HCT116 (cell line): ENCODE measurements at regions not wholly inside any gene's neighbourhood (a gene's known extent, or its start where the extent isn't known, plus 50 kb on each side); places are given as distances from the start of the nearest gene placed in this dataset.

Experiments
- ATAC-seq: fragments of 200-7000 bp; cut with Tn5 transposase; 2 replicates; pipeline ENCODE4 v1.9.1; 2020; ENCODE audit warnings: mild to moderate bottlenecking, moderate library complexity
- BruUV-seq: library from RNA; stranded (reverse); fragments of 400-500 nt; replicated peaks from 2 replicates; lab custom pipeline; 2021; lab: Mats Ljungman, UMichigan
- CTCF ChIA-PET: fragments of 300-600 bp; sonication (Branson Sonifier 250); formaldehyde crosslinking; loops from one replicate; lab custom pipeline; 2021; ENCODE audit warnings: antibody characterized with exemption; lab: Charles Lee
- POLR2A ChIA-PET: fragments of 300-600, 350-600 bp; sonication (Branson Sonifier 250); formaldehyde crosslinking; loops from one replicate; lab custom pipeline; 2021; ENCODE audit warnings: antibody characterized with exemption; lab: Charles Lee
- RAD21 ChIA-PET, 2 experiments: fragments of 300-600 bp; sonication (Branson Sonifier 250); formaldehyde crosslinking; loops; one replicate each; lab custom pipeline; 2023; ENCODE audit warnings: low total read pairs in 2 of 2; ENCODE audit not compliant: uncharacterized antibody in 2 of 2, unreplicated experiment in 2 of 2, low non-redundant PET in 1 of 2; lab: Charles Lee
- DNase-seq: peaks from one replicate; pipeline ENCODE4 v3.0.0-alpha.2; 2010; ENCODE audit warnings: low read depth, low spot score
- H2AFZ ChIP-seq: fragments of 200-600 bp; shearing (Covaris generic), sonication (generic); 2 replicates; pipeline ENCODE4 v1.6.1; 2017; ENCODE audit warnings: low read depth, mixed run types, mixed read lengths, antibody characterized with exemption, low read length; ENCODE audit not compliant: poor library complexity, severe bottlenecking
- H3K27ac ChIP-seq: 2 replicates; pipeline ENCODE4 v1.5.1; 2012; ENCODE audit warnings: low read depth, low read length
- H3K27me3 ChIP-seq: fragments of 200-600 bp; sonication (generic); 2 replicates; pipeline ENCODE4 v1.6.1; 2016; ENCODE audit warnings: mixed run types, low read length, mixed read lengths; ENCODE audit not compliant: insufficient read depth
- H3K36me3 ChIP-seq, 2 experiments: fragments of 200-500 bp in 1 of 2; fragments of 200-600 bp in 1 of 2; sonication (Bioruptor generic) in 1 of 2; sonication (generic) in 1 of 2; 2 replicates each; pipeline versions ENCODE4 v1.5.1 to v1.6.1; 2014 to 2016; ENCODE audit warnings: low read length in 2 of 2, inconsistent platforms in 1 of 2, mixed read lengths in 1 of 2, mixed run types in 1 of 2; ENCODE audit not compliant: insufficient read depth in 2 of 2, control insufficient read depth in 1 of 2
- H3K4me1 ChIP-seq, 2 experiments: fragments of 200-600 bp in 1 of 2; sonication (generic) in 1 of 2; 2 replicates each; pipeline versions ENCODE4 v1.5.1 to v1.6.1; 2012 to 2017; ENCODE audit warnings: low read length in 2 of 2, inconsistent platforms in 1 of 2, mild to moderate bottlenecking in 1 of 2, mixed read lengths in 1 of 2, mixed run types in 1 of 2, moderate library complexity in 1 of 2; ENCODE audit not compliant: insufficient read depth in 2 of 2, control insufficient read depth in 1 of 2
- H3K4me2 ChIP-seq: fragments of 200-600 bp; sonication (generic); 2 replicates; pipeline ENCODE4 v1.6.1; 2017; ENCODE audit warnings: mixed run types, low read length, mixed read lengths
- H3K4me3 ChIP-seq, 2 experiments: fragments of 200-600 bp in 1 of 2; sonication (generic) in 1 of 2; replicated peaks in 1 of 2; 2 replicates each; pipeline ENCODE4 v1.5.1; 2011 to 2016; ENCODE audit warnings: low read length in 2 of 2, control low read depth in 1 of 2, low read depth in 1 of 2, mild to moderate bottlenecking in 1 of 2, mixed read lengths in 1 of 2, mixed run types in 1 of 2
- H3K79me2 ChIP-seq: fragments of 200-600 bp; sonication (generic); 2 replicates; pipeline ENCODE4 v1.6.1; 2017; ENCODE audit warnings: mild to moderate bottlenecking, mixed run types, low read length, moderate library complexity, mixed read lengths; ENCODE audit not compliant: insufficient read depth
- H3K9ac ChIP-seq: fragments of 200-600 bp; sonication (generic); 2 replicates; pipeline ENCODE4 v1.6.1; 2016; ENCODE audit warnings: low read length, mixed read lengths
- H3K9me2 ChIP-seq: fragments of 200-600 bp; sonication (generic), shearing (Covaris generic); 2 replicates; pipeline ENCODE4 v1.6.1; 2017; ENCODE audit warnings: mixed run types, mild to moderate bottlenecking, moderate library complexity; ENCODE audit not compliant: insufficient read depth
- H3K9me3 ChIP-seq, 2 experiments: fragments of 200-500 bp in 1 of 2; fragments of 200-600 bp in 1 of 2; sonication (Bioruptor generic) in 1 of 2; sonication (generic) in 1 of 2; 2 replicates each; pipeline ENCODE4 v1.6.1; 2014 to 2017; ENCODE audit warnings: low read length in 2 of 2, mixed read lengths in 2 of 2, inconsistent platforms in 1 of 2, low read depth in 1 of 2, mild to moderate bottlenecking in 1 of 2, mixed run types in 1 of 2, moderate library complexity in 1 of 2; ENCODE audit not compliant: control insufficient read depth in 1 of 2, insufficient read depth in 1 of 2
- H4K20me1 ChIP-seq: fragments of 200-600 bp; sonication (generic), shearing (Covaris generic); 2 replicates; pipeline ENCODE4 v1.6.1; 2017; ENCODE audit warnings: mixed run types, mild to moderate bottlenecking, moderate library complexity; ENCODE audit not compliant: insufficient read depth
- CBX3 ChIP-seq: IDR thresholded peaks from 2 replicates; pipeline ENCODE4 v1.6.1; 2012; ENCODE audit warnings: low read depth
- CTCF ChIP-seq, 3 experiments: fragments of 200-600 bp in 1 of 3; sonication (generic) in 1 of 3; IDR thresholded peaks in 2 of 3; conservative IDR thresholded peaks in 1 of 3; 2 replicates each; pipeline ENCODE4 v1.5.1; 2012 to 2017; ENCODE audit warnings: low read depth in 2 of 3, low read length in 2 of 3, antibody characterized with exemption in 1 of 3, borderline replicate concordance in 1 of 3, control low read depth in 1 of 3, mild to moderate bottlenecking in 1 of 3, mixed read lengths in 1 of 3, mixed run types in 1 of 3, moderate library complexity in 1 of 3; ENCODE audit not compliant: insufficient read depth in 1 of 3
- ELF1 ChIP-seq: IDR thresholded peaks from 2 replicates; pipeline ENCODE4 v1.6.1; 2012; ENCODE audit warnings: low read depth, borderline replicate concordance
- EZH2 ChIP-seq: fragments of 200-600 bp; sonication (generic); IDR thresholded peaks from 2 replicates; pipeline ENCODE4 v1.6.1; 2017; ENCODE audit warnings: antibody characterized with exemption, mixed run types
- EZH2phosphoT487 ChIP-seq: fragments of 200-600 bp; IDR thresholded peaks from 2 replicates; pipeline ENCODE4 v1.6.1; 2018; ENCODE audit warnings: antibody characterized with exemption, borderline replicate concordance
- FOSL1 ChIP-seq: IDR thresholded peaks from 2 replicates; pipeline ENCODE4 v1.6.1; 2012; ENCODE audit warnings: low read depth
- JUND ChIP-seq: IDR thresholded peaks from 2 replicates; pipeline ENCODE4 v1.6.1; 2012
- POLR2A ChIP-seq: IDR thresholded peaks from 2 replicates; pipeline ENCODE4 v1.7.0; 2011; ENCODE audit warnings: borderline replicate concordance; ENCODE audit not compliant: insufficient read depth, insufficient read length; ENCODE audit errors: extremely low read depth
- POLR2AphosphoS5 ChIP-seq: IDR thresholded peaks from 2 replicates; pipeline ENCODE4 v1.6.1; 2011; ENCODE audit warnings: mild to moderate bottlenecking, low read depth, low read length, moderate library complexity
- REST ChIP-seq: IDR thresholded peaks from 2 replicates; pipeline ENCODE4 v1.6.1; 2012; ENCODE audit warnings: low read depth
- SIN3A ChIP-seq: IDR thresholded peaks from 2 replicates; pipeline ENCODE4 v1.6.1; 2012; ENCODE audit warnings: low read depth
- SP1 ChIP-seq: IDR thresholded peaks from 2 replicates; pipeline ENCODE4 v1.6.1; 2012; ENCODE audit warnings: low read depth
- SRF ChIP-seq: IDR thresholded peaks from 2 replicates; pipeline ENCODE4 v1.6.1; 2012; ENCODE audit warnings: low read depth
- YY1 ChIP-seq: IDR thresholded peaks from 2 replicates; pipeline ENCODE4 v1.6.1; 2011; ENCODE audit warnings: low read length, low read depth, moderate library complexity, mild to moderate bottlenecking; ENCODE audit not compliant: insufficient replicate concordance; ENCODE audit errors: extremely low read depth
- ZBTB33 ChIP-seq: IDR thresholded peaks from 2 replicates; pipeline ENCODE4 v1.6.1; 2011; ENCODE audit warnings: mild to moderate bottlenecking, low read length, moderate library complexity; ENCODE audit not compliant: insufficient replicate concordance; ENCODE audit errors: extremely low read depth
- ZFX ChIP-seq: fragments of 450-650 bp; IDR thresholded peaks from 2 replicates; pipeline ENCODE4 v1.6.1; 2017
- ZNF274 ChIP-seq: fragments of 200-500 bp; sonication (Bioruptor generic); IDR thresholded peaks from 2 replicates; pipeline ENCODE4 v1.6.1; 2014; ENCODE audit warnings: mild to moderate bottlenecking, low read depth, low read length, inconsistent platforms
- intact Hi-C: fragments of 100-400 bp; cut with micrococcal nuclease; formaldehyde crosslinking; loops from 2 replicates; pipeline ENCODE4 v1.10.0; 2022

- H3K9me2 ChIP-seq, result no peaks in the 10 kb centered on the region
- RAD21 ChIA-PET, result no interaction called here
- H4K20me1 ChIP-seq, result no peaks in the 10 kb centered on the region
- no peak overlapping the region for H3K4me3 ChIP-seq
- no peak overlapping the region for H2AFZ ChIP-seq
- 0 out of 4 replicates have a peak, but pooled peaks cover 0 to 3% of the 10 kb centered on the region in 2 experiments for H3K9me3 ChIP-seq
- H3K79me2 ChIP-seq, result no peaks in the 10 kb centered on the region
- DNase-seq (no peak), ATAC-seq (no peak)
- intact Hi-C loops, result no loop called here
- H3K4me2 ChIP-seq, result no peak overlapping the region
- CTCF ChIA-PET, result no interaction called here
- TF ChIP-seq EZH2, result no peak
- no peak for TF ChIP-seq ZNF274
- TF ChIP-seq ZFX, result no peak
- no peak for TF ChIP-seq ZBTB33
- no peak for TF ChIP-seq SIN3A
- no peak for TF ChIP-seq YY1
- no peak for TF ChIP-seq ELF1
- no peak for TF ChIP-seq SRF
- TF ChIP-seq POLR2AphosphoS5, result no peak
- no peak for TF ChIP-seq REST
- no peak for TF ChIP-seq SP1
- no peak for TF ChIP-seq CBX3
- TF ChIP-seq JUND, result no peak
- no peak for TF ChIP-seq EZH2phosphoT487
- no peak for TF ChIP-seq CTCF (IDR thresholded peaks at IDR 0.05 in 2 of 3, conservative IDR thresholded peaks at IDR 0.05 in 1 of 3; ENCODE audit: borderline replicate concordance in 1 of 3, insufficient read depth in 1 of 3, low read depth in 2 of 3, low read length in 2 of 3)
- no peak for TF ChIP-seq POLR2A
- TF ChIP-seq FOSL1, result no peak
- no peak overlapping the region for H3K27ac ChIP-seq
- no TSS peak for BruUV-seq
- H3K9ac ChIP-seq, result no peak overlapping the region
- no peaks in the 10 kb centered on the region for H3K27me3 ChIP-seq
- H3K4me1 ChIP-seq, result no peaks in the 10 kb centered on the region
- POLR2A ChIA-PET, result no interaction called here
- H3K36me3 ChIP-seq, result no peaks in the 10 kb centered on the region
These were observed 669.3 kb downstream of the NLGN4X start for GRCh38 chrX:5559386-5559785.
